ENCODE measurements at regions not wholly inside any gene's neighbourhood (a gene's known extent, or its start where the extent isn't known, plus 50 kb on each side); places are given as distances from the start of the nearest gene placed in this dataset.
"Not testable (repeated sequence)": the region's sequence is repeated elsewhere in the genome, so short reads cannot be mapped to it uniquely, and the experiment has no call there.

DNA sequence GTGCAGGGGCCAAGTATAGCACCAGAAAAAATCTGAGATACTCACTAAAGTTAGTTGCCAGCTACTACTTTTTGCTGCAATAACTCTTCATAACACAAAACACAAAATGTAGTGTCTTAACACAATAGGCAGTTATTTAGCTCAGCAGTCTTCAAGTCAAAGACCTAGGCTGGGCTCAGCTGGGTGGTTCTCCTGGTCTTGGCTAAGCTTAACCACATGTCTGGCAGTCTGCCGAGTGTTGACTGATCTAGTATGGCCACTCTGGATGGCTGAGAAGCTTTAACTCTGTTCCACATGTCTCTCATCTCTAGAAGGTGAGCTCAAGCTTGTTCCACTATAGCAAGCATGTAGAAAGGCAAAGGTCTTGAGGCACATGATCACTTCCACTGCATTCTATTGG, 451.6 kb downstream of the SOX11 start:
- DNase-seq = no peak

DNA sequence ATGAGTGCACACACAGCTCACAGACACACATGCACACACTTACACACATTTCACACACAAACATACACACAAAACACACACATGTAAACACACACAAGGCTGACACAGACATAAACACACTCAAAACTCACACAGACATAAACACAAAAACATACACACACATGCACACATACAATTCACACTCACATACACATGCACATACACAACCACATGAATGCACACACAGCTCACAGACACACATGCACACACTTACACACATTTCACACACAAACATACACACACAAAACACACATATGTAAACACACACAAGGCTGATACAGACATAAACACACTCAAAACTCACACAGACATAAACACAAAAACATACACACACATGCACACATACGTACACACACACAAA, 455.0 kb downstream of the SOX11 start:
- not testable (repeated sequence) for DNase-seq

DNA sequence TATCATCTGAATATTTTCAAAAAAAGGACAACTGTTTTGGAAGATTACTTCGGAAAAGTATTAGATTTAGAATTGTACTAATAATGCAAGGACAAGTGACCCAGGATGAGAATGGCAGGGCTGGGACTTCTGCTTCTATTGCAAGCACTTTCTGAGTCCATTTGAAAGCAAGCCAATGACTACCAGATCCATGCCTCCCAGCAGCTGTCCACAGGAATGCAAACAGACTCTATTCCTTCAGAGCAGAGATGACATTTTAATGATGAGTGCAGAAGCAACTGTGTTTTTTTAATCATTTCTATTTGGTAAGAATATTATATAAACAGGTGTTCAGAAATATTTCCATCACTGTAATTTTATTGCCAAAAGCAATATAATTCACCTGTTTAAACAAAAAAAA, 456.7 kb downstream of the SOX11 start:
- DNase-seq = no peak

DNA sequence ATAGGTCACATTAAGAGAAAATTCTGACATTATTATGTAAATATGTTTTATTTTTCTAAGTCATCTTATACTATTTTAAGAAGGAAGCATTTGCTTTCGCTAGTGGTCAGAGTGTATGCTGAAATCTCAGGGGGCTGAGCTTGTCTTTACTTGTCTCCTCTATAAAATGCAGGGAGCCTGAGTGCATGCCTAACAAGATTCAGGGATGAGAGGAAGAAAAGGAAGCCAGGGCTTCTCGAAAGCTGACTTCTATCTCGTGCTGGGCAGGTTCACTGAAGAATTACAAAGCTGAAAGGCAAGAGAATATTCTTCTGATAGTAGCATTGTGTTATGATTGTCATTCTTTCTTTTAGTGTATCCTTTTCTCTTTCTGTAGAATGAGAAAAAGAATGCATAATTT, 467.4 kb downstream of the SOX11 start:
- no peak for DNase-seq

DNA sequence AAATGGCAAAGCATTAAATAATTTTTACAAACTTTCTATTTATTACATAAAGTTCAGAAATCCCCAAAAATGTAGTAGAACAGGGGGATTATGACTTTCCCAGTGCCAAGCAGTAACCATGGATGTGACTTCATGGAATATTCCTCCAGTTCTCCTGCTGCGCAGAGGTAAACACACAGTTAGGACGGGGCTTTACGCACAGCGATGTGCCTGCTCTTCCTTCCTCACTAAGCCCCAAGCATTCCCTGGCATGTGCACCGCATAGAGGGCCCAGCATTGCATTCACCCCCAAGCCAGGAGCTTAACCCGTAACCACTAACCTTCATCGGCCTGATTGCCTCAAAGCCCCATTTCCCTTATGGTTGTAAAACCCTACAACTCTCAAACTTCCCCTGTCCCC, 471.7 kb downstream of the SOX11 start:
- no peak for DNase-seq

DNA sequence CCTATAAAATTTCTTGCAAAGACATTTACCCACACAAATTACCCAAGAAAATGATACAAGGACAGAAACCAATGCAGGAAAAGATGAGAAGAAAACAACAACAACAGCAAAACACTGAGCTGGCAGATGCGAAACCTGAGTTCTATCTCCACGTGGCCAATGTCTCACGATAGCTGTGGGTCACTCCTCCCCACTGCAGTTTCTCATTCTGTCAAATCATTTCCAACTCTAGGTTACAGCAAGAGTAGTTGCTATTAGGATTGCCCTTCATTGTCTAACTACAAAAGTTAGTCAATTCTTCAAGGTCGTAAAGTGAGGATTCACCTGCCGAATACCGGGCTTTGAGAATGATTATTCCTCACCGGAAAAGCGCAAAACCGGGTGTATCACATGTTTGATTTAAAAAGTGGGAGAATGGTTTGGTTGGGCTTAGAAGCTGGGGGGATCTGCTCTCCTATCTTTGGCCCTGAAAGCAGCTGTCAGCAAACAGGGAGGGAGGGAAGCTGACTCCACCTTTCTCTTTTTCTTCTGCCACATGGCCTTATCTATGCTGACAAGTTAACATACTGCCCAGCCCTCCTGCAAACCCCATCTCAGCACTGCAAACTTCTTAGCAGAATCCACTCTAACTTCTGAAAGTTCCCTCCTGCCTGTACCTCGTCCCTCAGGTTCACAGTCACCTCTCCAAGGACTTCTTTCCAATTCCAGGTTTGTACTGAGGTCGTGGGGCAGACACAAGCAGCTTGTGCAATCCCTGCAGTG, 473.0 kb downstream of the SOX11 start:
- no peak for DNase-seq

DNA sequence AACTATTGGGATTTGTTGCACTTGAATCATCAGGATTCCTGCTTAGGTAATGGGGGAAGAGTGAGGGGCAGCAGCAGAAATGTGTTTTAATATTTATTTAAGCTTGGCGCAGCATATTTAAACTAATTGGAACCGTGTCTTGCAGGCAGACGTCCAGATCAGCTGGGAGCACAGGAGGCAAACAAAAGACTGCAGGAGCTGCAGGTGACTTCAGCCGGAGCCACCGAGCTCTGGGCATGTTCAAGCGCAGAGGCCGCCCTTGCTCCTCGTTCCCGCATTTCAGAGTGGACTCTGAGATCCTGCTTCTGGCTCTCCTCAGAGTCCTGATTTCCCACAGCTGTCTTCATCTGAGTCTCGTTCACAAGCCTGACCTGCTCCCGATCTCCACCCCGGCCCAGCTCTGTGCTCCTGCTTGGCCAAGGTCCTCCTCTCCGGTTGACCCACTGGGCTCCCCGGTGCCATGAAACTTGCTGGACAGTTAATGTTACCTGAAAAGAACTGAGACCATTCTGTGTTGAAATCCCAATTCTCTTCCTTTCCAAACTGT, 475.5 kb downstream of the SOX11 start:
- DNase-seq = no peak

DNA sequence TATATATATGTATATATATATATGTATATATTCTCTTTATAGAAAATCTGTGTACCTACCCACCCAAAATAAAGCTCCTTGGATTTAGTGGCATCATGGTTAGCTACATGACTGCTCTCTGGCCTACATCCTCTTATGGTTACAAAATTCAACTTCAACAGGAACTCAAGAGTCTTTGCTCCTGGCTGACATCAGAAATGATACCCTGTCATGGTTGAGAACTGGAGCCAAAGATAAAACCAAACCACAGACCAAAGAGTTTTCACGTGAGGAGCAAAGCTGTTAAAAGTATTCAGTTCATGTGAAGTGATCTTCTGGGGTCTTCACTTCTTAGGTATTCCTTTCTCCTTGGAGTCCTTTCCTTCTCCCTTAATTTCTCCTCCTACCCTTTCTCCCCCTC, 476.3 kb downstream of the SOX11 start:
- DNase-seq = no peak

DNA sequence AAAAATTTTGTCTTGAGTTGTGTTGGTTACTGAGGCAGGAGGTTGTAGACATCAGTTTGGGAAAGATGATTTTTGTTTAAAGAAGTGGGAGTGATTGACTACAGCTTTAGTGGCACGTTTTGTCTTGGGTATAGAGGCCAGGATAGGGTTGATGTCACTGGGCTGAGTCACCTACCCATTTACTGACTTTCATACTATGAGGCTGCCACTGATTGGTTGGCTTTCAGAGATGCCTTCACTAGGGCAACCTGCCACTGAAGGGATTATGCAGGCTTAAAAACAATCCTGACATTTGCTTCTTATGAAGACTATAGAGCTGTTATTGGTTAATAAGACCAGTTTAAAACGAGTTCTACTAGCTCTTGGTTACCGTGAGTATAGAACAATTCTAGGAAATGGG, 479.1 kb downstream of the SOX11 start:
- DNase-seq = no peak

DNA sequence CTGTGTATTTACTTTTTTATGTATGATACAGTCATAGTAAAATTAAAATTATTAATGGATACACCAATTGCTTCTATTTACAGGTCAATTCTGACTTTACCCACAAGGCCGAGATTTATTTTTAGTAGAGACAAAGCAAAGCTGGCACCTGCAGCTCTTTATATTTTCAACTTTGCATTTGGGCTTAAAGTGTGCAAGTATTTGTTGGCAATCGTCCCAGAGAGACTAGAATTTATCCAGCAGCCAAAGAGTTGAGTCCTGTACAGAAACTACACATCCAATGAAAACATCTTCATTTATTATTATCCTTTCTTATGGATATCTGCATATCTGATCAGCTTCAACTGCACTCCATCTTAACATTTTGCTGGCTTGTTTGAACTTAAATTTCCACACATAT, 485.6 kb downstream of the SOX11 start:
- no peak for DNase-seq

DNA sequence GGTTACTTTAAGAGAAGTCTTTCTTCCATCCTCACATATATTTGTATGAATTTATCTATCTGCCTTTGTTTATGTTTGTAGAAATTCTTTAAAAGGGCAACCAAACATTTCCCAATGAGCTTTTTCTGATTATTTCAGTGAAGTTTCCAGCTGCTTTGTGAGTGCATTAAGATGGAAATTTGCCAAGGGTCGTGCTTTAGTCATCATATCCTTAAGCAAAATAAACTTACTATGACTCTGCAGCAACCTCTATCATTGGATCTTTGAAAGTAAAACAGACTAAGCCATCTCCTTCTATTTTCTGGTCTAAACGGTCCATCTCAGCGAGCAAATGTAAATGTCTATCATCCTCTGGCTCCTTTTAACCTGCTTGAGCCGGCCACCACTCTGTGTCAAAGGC, 489.3 kb downstream of the SOX11 start:
- DNase-seq = no peak

DNA sequence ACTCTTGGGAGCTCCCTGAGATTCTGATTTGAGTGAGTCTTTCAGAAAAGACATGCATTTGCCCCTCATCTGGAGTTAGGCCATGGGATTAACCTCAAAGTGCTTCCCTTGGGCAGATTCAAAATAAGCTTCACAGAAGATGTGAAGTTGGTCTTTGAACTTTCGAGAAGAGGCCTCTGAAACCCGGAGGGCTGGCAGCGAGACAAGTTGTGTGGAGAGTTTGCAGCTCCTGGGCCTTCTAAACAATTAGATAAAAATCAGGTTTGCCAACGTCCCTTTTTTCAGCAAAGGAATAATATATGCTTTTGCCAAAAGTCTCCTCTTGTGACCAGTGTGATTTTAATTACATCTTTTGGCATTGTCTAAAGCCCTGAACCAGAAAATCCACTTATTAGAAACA, 489.7 kb downstream of the SOX11 start:
- DNase-seq = no peak

DNA sequence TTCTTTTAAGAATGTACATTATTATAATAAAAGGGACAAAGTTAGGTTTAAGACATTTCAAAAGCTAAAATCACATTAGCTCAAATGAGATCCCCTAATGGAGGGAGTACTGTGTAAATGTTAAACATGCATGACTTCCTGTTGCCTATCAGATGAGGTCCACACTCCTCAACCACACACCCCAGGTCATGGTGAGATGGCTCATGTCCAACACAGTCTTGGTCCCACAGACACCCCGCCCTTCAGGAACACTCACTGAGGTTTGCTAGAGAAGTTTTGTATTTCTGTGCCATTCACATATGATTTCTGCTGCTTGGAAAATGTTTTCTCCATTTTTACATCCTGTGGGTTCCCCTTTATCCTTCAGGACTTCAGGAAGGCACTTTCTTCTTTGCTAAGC, 491.0 kb downstream of the SOX11 start:
- no peak for DNase-seq

DNA sequence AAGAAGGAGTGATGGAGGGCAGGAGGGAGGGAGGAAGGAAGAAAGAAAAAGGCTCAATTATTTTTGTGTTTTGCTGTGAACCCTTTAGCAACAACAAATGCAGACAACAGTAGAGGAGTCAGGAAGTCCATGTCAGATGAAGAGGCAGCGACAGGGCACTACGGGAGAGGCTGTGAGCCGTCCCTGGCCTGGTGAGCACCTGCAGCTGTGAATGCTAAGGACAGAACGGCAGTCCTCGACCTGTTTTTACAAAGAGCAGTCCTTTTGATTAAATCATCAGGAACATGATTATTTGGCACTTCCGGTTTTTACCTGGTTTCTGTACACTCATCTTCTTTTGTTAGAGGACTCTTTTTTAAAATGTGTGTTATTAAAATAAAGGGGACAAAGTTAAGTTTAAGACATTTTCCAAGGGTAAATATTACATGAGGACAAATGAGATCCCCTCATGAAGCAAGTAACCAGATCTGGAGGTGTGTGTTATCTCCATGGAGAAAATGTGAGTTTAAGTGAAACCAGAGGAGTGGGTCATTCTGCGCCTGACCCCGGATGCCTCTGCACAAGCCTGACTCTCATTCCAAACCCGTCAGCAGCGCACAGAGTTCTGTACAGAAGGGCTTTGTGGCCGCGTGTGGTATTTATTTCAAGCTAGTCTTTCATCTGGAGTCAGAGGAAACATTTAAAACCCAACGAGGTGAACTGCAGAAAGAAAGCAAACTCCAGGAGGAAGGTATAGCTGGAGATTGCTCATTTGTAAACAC, 492.5 kb downstream of the SOX11 start:
- no peak for DNase-seq

DNA sequence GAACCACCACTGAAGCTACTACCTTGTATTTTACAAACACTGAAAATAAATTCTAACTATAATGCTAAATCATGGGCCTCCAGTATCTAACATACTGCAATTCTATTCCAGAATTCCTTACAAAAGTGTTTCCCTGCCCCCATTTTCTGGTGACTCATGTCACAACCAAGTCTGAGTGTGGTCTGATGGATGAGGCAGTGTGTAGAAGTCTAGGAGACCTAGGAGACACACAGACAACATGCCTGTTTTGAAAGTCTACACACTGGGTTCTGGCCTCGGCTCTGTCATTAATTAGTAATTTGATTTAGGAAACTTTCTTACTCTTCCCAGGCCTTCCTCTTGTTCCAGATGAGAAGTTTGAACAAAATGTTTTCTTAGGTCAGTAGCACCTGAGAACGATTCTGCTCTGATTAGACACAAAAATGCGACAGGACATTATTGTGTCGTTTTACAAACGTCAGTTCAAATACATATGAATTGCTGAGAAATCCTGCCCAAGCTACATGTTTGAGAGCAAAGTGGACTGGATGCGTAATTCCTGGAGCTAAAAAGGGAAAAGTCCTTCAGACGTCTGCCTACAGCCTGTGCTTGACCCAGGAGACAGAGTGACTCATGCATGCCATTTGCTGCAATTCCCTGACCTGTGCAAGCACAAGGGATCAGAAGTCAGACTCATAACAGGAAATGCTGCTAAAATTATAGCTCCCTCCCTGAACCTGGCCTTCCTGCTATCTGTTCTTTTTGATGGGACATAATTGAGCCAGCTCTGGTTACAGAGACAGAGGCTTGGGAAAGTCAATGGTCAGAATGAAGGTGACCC, 494.4 kb downstream of the SOX11 start:
- no peak for DNase-seq

DNA sequence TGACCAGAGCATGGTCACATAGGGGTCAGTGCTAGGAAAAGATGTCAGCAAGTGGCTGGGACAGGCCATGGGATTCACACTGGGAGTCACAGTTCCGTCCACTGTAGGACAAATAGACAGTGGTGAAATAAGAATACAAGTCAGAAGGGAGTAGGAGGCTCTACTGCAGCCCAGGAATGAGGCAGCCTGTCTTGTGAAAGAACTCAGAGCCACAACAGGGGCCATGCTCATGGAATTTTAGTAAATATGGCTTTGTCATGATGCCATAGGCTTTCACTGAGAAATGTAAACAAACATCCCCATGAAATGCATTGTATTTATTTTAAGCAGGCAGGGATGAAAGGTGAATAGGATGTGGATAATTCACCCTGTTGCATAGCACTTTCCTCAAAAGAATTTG, 504.3 kb downstream of the SOX11 start:
- DNase-seq = no peak

DNA sequence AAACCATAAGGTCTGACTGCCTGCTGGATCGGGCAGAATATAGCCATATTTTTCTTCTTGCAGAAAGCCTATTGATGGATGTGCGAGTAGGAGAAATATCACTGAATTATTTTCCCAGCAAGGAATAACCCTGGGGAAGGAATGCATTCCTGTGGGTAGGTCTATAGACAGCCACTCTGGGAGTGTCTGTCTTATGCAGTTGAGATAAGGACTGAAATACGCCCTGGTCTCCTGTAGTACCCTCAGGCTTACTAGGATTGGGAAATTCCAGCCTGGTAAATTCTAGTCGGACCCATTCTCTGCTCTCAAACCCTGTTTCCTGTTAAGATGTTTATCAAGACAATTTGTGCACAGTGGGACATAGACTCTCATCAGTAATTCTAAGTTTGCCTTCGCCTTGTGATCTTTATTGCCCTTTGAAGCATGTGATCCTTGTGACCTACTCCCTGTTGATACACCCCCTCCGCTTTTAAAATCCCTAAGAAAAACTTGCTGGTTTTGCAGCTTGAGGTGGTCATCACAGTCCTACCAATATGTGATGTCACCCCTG, 506.3 kb downstream of the SOX11 start:
- DNase-seq = not testable (repeated sequence)

DNA sequence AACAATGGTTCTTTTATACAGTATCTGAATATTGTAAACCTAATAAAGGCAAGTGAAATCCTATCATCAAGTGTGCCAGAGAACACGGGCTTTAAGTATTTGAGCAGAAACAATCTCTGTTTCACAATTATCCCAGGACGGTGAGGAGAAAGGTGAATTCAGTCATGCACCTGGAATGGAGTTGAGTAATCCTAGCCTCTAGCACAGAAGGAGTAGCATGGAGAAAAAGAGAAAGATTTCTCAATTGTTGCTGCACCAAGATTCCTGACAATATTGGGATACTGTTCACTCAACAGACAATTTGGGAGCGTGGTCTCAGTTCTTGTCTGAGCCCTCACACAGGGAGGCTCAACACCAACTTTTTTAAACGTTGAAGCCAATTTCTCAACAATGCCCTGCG, 510.6 kb downstream of the SOX11 start:
- DNase-seq = no peak

DNA sequence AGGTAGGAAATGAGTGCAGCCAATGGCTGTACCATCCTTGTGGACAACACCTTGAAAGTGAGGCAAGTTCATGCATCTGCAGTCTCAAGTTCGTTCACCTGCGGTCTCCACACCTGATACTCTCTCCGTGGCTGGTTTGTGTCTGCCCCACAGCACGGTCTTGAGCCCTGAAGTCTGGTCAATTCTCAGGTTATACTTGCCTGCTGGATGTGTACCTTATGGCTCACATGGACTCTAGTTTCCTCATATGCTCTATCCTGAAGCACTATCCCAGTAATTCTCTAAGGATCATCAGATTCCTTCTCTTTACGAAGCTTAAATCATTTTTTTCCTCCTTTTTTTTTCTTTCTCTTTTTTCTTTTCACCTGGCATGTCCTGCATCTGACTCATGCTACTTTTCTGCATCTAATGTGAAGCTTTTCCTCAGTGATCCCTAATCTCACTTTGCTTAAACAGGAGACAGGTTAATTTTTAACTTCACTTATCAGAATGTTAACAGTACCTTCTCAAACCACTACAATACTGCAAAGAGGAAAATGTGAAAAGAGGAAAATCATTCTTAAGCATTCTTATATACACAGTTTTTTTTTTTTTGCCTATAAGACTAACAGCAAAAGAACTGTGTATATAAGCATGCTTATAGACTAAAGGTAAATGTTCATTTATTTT, 511.2 kb downstream of the SOX11 start:
- DNase-seq = no peak

DNA sequence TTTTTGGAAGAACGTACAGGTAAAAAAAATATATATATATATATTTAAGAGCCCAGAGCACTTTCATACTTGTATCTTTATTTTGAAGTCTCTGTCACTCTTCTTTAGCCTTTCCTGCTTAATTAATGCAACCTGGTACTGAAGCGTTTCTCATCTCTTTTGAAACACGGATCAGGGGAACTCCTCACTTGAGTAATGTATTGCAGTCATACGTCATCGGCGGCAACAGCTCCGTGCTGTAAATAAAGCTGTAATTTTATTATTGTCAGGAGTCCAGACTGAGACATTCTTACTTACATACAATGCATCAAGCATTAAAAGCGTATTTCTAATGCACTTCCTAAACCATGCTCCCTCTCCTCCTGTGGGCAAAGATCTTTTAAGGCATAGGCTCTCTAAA, 514.7 kb downstream of the SOX11 start:
- DNase-seq = no peak

DNA sequence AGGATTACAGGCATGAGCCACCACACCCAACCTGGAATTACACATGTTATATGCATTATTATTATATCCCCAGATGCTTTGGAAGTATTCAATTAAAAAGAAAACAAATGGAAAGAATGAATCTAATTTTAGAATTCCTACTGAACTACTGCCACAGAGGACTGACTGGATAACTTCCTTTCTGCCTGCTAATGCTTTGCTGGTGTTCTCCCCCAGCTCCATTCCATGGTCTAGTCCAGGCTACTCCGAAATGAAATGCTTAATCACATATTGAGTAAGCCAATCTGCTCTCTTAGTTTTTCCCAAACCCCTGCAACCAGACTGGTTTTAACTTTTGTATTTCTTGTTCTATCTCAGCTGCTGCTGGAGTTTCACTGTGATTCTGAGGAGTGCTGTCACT, 519.1 kb downstream of the SOX11 start:
- no peak for DNase-seq

DNA sequence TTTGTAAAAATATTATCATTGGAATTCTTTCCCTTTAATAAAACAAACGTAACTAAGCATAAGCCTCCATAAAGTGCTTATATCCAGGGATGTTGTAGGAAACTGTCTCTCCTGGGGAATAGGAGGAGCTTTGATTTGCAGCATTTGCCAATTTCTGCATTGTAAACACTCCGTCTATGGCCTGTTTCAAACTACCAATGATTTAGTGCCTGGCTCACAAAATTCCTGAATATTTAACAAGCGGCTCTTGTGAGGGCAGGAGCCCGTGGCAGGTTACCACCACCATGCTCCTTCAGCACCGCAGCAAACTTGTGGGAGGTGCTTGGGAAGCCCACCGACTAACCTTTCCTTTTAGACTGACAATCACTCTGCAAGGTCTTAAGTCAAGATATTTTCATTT, 520.3 kb downstream of the SOX11 start:
- DNase-seq = no peak
